ENCODE measurements at regions not wholly inside any gene's neighbourhood (a gene's known extent, or its start where the extent isn't known, plus 50 kb on each side); places are given as distances from the start of the nearest gene placed in this dataset.

- WGBS, 2 donors = 79 to 88% methylated on average over 1 of the region's 1 CpG
- H3K4me1 ChIP-seq = no peaks in the 10 kb centered on the region
- H3K36me3 ChIP-seq = no peaks in the 10 kb centered on the region
- peaks cover 0 to 4% (median 0%) of the 10 kb centered on the region in 4 donors for H3K9me3 ChIP-seq
- no peak overlapping the region for H3K27ac ChIP-seq
- DNase-seq = no peak
- TF ChIP-seq EP300 (IDR thresholded peaks at IDR 0.05) (no peak), POLR2A (IDR thresholded peaks at IDR 0.05) (no peak)
- H3K27me3 ChIP-seq = no peaks in the 10 kb centered on the region
- intact Hi-C loops (cut with DNase I) = no loop called here
- no peak overlapping the region for H3K4me3 ChIP-seq
These were observed 459.3 kb upstream of the PRR20A start for GRCh38 chr13:56681404-56681803.

GRCh38 chr13:56687131-56687530, 453.6 kb upstream of the PRR20A start:
- Histone ChIP-seq H3K4me1 (no peaks in the 10 kb centered on the region), H3K4me3 (no peak overlapping the region), H3K36me3 (no peaks in the 10 kb centered on the region), H3K27me3 (no peaks in the 10 kb centered on the region), H3K9me3 (no peaks in the 10 kb centered on the region), H3K27ac (no peak overlapping the region)
- intact Hi-C loops (cut with DNase I) = no loop called here
- 66 to 71% methylated on average over 1 of the region's 1 CpG for WGBS, 2 donors
- TF ChIP-seq POLR2A (IDR thresholded peaks at IDR 0.05) = no peak
- TF ChIP-seq CTCF (IDR thresholded peaks at IDR 0.05) = no peak
- TF ChIP-seq EP300 (IDR thresholded peaks at IDR 0.05) = no peak
- no peak for TF ChIP-seq POLR2AphosphoS5 (IDR thresholded peaks at IDR 0.05)
- no peak for DNase-seq

GRCh38 chr13:56697011-56697410, 443.7 kb upstream of the PRR20A start:
- no peak overlapping the region for H3K27ac ChIP-seq
- H3K9me3 ChIP-seq = no peaks in the 10 kb centered on the region
- 72 to 77% methylated on average over 3 of the region's 3 CpGs for WGBS, 2 donors
- intact Hi-C loops (cut with DNase I) = no loop called here
- H3K4me3 ChIP-seq = no peak overlapping the region
- no peaks in the 10 kb centered on the region for H3K4me1 ChIP-seq
- TF ChIP-seq EP300 (IDR thresholded peaks at IDR 0.05) = no peak
- no peak for TF ChIP-seq POLR2A (IDR thresholded peaks at IDR 0.05)
- no peak for TF ChIP-seq POLR2AphosphoS5 (IDR thresholded peaks at IDR 0.05)
- no peak for TF ChIP-seq CTCF (IDR thresholded peaks at IDR 0.05)
- H3K36me3 ChIP-seq = no peaks in the 10 kb centered on the region
- no peaks in the 10 kb centered on the region for H3K27me3 ChIP-seq
- no peak for DNase-seq

- Histone ChIP-seq H3K4me1 (no peaks in the 10 kb centered on the region), H3K9me3 (no peaks in the 10 kb centered on the region), H3K27ac (no peak overlapping the region), H3K36me3 (no peaks in the 10 kb centered on the region), H3K27me3 (no peaks in the 10 kb centered on the region), H3K4me3 (no peak overlapping the region)
- no peak for DNase-seq
- no peak for TF ChIP-seq POLR2AphosphoS5 (IDR thresholded peaks at IDR 0.05)
- TF ChIP-seq POLR2A (IDR thresholded peaks at IDR 0.05) = no peak
- TF ChIP-seq CTCF (IDR thresholded peaks at IDR 0.05) = no peak
- TF ChIP-seq EP300 (IDR thresholded peaks at IDR 0.05) = no peak
- WGBS, 2 donors = 85 to 86% methylated on average over 4 of the region's 4 CpGs
- intact Hi-C loops (cut with DNase I) = no loop called here
These were observed 440.4 kb upstream of the PRR20A start for GRCh38 chr13:56700324-56700723.

GRCh38 chr13:56706485-56706884, 434.2 kb upstream of the PRR20A start:
- Histone ChIP-seq H3K27me3 (no peaks in the 10 kb centered on the region), H3K36me3 (no peaks in the 10 kb centered on the region), H3K4me3 (no peak overlapping the region), H3K4me1 (no peaks in the 10 kb centered on the region), H3K27ac (no peak overlapping the region), H3K9me3 (no peaks in the 10 kb centered on the region)
- DNase-seq = no peak
- WGBS, 2 donors = 38 to 59% methylated on average over 2 of the region's 2 CpGs
- no peak for TF ChIP-seq POLR2AphosphoS5 (IDR thresholded peaks at IDR 0.05)
- intact Hi-C loops (cut with DNase I) = no loop called here

GRCh38 chr13:56713656-56714055, 427.1 kb upstream of the PRR20A start:
- H3K4me3 ChIP-seq = no peak overlapping the region
- no peak for DNase-seq
- TF ChIP-seq POLR2AphosphoS5 (IDR thresholded peaks at IDR 0.05) (no peak), CTCF (IDR thresholded peaks at IDR 0.05) (no peak), EP300 (IDR thresholded peaks at IDR 0.05) (no peak), POLR2A (IDR thresholded peaks at IDR 0.05) (no peak)
- H3K36me3 ChIP-seq = no peaks in the 10 kb centered on the region
- no peaks in the 10 kb centered on the region for H3K9me3 ChIP-seq
- H3K4me1 ChIP-seq = no peaks in the 10 kb centered on the region
- intact Hi-C loops (cut with DNase I) = no loop called here
- no peak overlapping the region for H3K27ac ChIP-seq
- WGBS, 2 donors = 86 to 90% methylated on average over 2 of the region's 2 CpGs
- H3K27me3 ChIP-seq = no peaks in the 10 kb centered on the region

All from sigmoid colon (tissue), 6 donors.